Inferior parietal cortex (tissue), 1 donor: ENCODE measurements at regions not wholly inside any gene's neighbourhood (a gene's known extent, or its start where the extent isn't known, plus 50 kb on each side); places are given as distances from the start of the nearest gene placed in this dataset.

Source experiments
- DNase-seq: peaks from one replicate; pipeline ENCODE4 v3.0.0-alpha.2; 2016; ENCODE audit errors: extremely low spot score

DNA sequence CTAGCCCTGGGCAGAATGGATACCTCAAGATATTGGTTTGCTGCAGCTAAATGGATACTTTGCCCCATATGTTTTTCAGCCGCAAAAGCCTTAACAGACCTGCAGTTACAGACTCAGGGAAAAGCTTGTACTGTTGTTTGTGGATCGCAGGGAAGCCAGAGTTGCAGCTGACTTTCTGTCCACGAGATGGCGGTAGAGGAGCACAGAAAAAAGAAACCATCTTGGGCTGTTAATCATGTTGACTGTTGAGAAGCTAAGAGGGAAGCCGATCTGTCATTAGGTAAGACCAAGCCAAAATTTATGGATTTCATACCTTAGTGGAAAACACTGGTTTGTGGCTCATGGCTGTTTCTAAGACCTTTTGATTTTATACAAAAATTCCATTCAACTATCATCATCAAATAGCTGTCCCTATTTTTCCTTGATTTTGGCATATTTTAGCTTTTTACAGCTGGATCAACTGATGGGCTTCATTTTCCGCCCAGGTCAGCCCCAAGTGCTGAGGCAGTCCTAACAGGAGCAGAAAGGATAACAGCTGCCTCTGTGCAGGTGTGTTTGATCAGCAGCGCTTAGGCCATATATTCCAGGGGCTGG lies 205.7 kb upstream of the ZPLD1 start:
- peak; percentile 94 for DNase-seq

GRCh38 chr3:102230057-102230456 lies 204.8 kb upstream of the ZPLD1 start:
- no peak for DNase-seq

DNA sequence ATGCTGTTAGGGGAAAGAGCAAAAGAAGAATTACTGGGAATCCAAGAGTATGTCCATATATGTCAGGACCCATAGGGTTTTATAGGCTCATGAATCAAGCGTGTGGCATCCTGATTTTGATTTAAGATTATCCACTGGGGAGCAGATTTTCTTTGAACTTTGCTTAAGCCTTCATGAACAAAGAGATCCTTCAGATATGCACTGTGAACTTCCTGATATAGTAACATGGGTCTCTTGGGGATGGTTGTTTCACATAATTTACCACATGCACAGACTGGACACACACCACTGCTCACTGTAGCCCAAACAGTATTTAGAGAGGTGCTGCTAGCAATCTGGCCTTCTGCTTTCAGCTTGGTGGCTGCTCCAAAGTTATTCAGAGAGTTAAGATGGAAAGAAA lies 200.9 kb upstream of the ZPLD1 start:
- DNase-seq, result no peak

DNA sequence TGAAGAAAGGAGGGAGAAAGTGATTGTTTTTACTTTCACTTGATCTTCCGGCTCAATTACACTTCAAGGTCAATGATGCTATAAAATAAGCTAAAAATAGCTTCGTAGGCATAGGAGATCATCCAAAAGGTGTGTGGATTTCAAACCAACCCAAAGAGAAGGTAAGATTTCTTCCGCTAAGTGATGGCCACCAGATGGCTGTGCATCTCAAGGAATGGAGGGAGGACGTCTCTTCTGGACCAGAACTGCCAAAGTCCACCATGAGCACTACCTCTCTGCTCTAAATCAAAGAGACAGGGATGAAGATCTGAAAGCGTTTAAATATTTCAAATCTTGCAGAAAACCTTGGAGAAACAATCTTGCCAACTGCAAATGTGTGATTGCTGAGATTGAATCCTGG lies 199.1 kb upstream of the ZPLD1 start:
- DNase-seq, result no peak

DNA sequence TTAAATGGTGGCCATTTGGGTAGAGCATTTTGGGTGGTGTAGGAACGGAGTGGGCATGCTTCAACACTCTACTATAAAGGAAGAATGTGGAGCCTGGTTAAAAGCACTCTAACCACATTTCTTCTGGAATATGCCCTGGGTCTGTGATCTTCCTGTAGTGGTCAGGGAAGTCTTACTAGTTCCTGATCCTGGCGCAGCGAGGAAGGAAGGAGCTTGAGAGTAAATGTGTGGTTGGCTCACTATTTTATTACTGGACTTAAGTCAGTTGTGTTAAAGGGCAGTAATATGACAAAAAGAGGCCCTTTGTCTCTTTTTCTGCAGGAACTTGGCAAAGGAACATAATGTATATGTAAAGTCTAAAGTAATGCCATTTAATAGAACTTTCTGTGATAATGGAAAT lies 197.6 kb upstream of the ZPLD1 start:
- no peak for DNase-seq

DNA sequence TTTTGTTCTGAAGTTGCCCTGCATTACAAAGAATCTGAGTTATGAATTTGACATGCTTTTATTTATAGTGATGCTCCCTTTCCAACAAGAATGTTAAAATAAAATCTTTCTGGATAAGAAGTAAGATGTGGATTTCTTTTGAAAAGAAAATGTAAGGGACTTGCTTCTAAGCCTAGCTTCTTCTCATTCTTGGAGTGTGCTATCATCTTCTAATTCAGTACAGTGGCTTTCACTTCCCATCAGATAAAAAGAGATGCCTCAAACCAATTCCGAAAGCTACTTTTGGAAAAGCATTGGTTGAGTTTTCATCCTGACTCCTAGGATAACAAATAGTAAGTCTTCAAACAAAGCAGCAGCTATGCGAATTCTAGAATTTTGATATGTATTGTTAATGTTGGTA lies 197.0 kb upstream of the ZPLD1 start:
- DNase-seq, result no peak

- no peak for DNase-seq
Observed at GRCh38 chr3:102238362-102238761, 196.5 kb upstream of the ZPLD1 start.

GRCh38 chr3:102240720-102241119 lies 194.1 kb upstream of the ZPLD1 start:
- no peak for DNase-seq

DNA sequence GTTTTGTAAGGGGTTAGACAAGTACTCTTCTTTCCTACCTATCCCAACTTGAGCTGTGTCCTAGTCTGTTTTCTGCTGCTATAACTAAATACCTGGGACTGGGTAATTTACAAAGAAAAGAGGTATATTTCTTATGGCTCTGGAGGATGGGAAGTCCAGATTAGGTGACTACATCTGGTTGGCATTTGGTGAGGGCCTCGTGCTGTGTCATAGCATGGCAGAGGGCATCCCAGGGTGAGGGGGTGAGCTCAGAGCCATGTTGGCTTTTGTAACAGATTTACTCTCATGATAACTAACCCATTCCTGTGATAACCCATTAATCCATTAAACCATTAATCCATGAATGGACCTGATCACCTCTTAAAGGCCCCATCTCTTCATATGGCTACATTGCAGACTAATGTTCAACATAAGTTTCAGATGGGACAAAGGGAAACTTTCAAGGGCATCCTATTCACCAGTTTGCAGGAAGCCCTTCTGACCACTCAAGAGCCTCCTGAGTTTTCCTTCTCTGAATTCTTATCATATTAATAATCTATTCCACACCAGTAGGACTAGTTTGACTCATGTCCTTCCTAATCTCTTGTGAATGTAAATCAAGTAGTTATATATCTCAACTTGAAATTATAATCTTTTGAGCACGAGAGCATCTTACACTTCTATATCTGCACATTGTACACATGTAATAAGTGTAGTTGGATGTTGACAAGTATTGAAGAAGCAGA lies 185.7 kb upstream of the ZPLD1 start:
- no peak for DNase-seq

GRCh38 chr3:102255736-102256135 lies 179.1 kb upstream of the ZPLD1 start:
- no peak for DNase-seq

- no peak for DNase-seq
Observed at GRCh38 chr3:102258666-102259227, 176.1 kb upstream of the ZPLD1 start.

DNA sequence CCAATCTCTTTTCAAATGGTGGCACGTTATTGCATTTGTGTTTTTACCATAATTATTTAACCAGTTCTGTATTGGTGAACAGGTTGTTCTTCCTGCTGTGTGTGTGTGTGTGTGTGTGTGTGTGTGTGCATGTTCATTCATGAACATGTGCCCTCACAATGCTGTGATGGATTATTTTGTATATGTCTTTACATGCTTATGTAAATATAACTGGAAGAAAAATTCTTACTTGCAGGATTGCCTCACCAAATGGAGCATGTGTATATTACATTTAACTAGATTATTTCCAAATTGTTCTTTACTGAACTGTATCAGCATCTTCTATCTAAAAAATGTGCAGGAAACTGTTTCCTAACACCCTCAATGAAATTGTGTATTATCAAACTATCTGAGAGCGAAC lies 175.2 kb upstream of the ZPLD1 start:
- DNase-seq, result no peak

- no peak for DNase-seq
Observed at GRCh38 chr3:102265720-102266119, 169.1 kb upstream of the ZPLD1 start.

DNA sequence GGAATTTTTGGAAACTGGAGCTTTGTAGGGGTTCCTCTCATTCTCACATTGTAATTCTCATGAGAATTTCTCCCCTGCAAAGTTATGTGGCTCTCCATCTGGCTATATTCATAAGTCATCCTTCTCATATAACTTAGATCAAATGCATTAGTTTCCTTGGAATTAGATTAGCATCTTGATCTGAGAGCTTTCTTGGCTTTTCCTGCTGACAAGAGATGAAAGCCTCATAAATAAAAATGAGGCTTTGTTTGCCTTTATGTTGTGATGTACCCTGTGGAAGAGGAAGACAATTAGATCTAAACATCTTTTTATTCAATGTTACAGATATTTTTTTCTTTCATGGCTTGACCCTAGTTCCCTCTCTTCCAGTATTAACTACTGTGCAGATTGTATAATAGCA lies 165.4 kb upstream of the ZPLD1 start:
- DNase-seq, result no peak

- DNase-seq, result no peak
Observed at GRCh38 chr3:102290241-102290640, 144.6 kb upstream of the ZPLD1 start.

- no peak for DNase-seq
Observed at GRCh38 chr3:102295756-102296155, 139.1 kb upstream of the ZPLD1 start.

- no peak for DNase-seq
Observed at GRCh38 chr3:102297072-102297658, 137.7 kb upstream of the ZPLD1 start.

- no peak for DNase-seq
Observed at GRCh38 chr3:102299125-102299877, 135.5 kb upstream of the ZPLD1 start.

GRCh38 chr3:102301155-102301880 lies 133.5 kb upstream of the ZPLD1 start:
- DNase-seq, result no peak

DNA sequence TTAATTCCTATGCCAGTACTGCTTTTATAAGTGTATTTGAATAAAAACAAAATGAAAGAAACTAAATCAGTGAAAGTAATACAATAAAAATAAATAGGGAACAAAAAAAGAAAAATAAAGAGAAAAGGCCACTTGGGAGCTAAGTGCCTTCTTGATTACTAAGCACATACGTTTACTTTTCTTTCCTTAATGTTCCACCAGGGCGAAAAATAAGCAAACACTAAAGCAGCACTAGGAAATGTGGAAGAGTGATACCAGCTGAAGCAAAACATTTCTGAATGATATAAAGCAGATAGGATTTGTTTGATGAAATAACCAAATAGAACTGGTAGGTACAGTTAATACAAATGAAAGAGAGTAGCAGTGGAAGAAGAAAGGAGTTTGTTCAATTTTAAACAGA lies 132.8 kb upstream of the ZPLD1 start:
- DNase-seq, result no peak

GRCh38 chr3:102304550-102304949 lies 130.3 kb upstream of the ZPLD1 start:
- no peak for DNase-seq

DNA sequence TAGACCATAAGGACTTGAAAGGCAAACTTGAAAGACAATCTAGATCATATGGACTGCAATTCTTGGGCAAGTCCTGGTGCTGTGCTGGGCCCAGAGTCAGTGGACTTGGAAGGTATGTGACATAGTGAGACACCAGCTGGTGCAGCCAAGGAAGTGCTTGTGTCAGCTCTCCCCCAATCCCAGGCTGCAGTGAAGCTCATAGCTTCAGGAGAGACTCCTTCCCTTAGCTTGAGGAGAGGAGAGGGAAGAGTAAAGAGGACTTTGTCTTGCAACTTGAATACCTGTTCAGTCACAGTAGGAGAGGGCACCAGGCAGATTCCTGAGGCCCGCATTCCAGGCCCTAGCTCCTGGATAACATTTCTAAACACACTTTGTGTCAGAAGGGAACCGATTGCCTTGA lies 127.4 kb upstream of the ZPLD1 start:
- DNase-seq, result no peak
